Stimulated activated CD4-positive, alpha-beta T cell treated with anti-CD3 and anti-CD28 coated beads, Interleukin-15, amount 100 ng/mL, for 1 hour (primary cell): ENCODE measurements at regions not wholly inside any gene's neighbourhood (a gene's known extent, or its start where the extent isn't known, plus 50 kb on each side); places are given as distances from the start of the nearest gene placed in this dataset.
"Not testable (repeated sequence)": the region's sequence is repeated elsewhere in the genome, so short reads cannot be mapped to it uniquely, and the experiment has no call there.

ENCODE experiments used
- DNase-seq, 2 donors: peaks; one replicate each; pipeline ENCODE4 v3.0.0-alpha.2; 2020; ENCODE audit warnings: low read depth in 1 of 2, low spot score in 1 of 2

DNA sequence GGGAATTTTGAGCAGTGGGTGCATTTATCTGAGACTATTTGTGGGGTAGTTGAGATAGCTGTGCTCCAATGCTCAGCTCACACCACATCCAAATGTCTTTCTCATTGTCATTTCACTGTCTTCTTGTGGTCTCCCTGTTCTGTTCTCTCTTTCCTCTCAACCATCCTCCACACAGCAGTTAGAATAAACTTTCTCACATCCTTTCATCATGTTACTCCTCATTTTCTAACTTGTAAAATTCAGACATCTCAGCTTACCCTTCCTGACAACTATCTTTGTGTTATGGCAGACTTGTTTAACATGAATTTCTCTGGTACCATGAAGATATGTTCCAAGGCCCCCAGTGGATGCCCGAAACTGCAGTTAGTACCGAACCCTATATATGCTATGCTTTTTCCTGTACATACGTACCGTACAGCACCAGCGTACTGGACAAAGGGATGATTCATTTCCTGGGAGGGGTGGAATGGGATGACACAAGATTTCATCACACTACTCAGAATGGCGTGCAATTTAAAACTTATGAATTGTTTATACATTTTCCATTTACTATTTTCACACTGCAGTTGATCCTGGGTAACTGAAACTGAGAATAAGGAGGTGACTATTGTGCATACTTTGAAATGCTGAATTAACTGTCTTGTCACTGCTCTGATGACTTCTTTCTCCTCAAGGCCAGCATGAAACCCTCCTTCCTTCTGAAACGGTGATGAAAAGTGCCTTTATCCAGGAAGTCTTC, 177.1 kb upstream of the SLC38A2 start:
- no peak for DNase-seq

DNA sequence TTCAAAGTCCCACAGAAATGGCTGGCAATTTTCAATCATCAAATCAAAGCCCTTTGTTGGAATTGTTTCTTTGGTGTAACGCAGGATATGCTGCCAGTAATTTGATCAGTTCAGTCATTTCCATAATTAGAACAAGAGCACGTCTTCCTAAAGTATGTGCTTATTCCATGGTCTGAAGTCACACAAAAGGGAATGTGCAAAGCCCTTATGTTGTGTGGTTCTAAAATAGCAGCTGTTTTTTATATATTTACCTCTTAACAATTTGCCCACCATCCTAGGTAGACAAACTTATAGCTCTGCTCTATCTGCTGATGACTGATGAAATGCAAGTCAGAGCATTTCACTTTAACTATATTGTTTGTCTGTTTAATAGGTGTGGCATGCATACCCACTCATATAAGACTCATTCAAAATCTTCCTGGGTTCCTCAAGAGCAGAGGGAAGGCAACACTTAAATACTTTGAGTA, 176.1 kb upstream of the SLC38A2 start:
- no peak for DNase-seq

GRCh38 chr12:46547421-46548354, 175.1 kb upstream of the SLC38A2 start:
- DNase-seq: no peak

DNA sequence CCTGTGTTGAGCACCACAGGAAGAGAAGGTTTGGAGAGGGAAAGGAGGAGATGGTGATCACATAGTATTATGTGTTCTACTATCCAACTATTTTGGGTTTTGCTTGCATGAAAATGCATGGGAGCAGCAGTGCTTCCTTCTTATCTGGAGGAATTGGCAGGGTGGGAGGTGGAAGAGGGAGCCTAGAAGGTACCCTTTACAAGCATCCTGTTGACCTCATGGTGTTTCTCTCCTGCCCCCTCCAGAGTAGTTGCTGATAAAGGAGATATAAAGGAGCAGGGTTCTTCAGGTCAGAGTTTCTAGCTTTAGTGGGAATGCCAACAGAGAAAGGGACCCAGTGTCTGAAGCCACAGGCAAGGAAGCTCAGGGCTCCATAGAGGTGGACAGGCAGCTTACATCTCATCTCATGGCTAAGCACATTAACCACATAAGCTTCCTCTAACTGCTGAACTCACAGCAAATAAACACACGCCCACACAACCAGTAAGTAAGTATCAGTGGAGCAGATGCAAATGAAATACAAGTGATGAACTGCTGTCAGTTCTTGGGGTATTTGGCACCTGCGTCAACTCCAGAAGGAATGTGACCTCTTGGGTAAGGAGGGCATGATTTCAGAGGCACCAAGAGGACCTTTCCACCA, 174.2 kb upstream of the SLC38A2 start:
- DNase-seq: no peak

DNA sequence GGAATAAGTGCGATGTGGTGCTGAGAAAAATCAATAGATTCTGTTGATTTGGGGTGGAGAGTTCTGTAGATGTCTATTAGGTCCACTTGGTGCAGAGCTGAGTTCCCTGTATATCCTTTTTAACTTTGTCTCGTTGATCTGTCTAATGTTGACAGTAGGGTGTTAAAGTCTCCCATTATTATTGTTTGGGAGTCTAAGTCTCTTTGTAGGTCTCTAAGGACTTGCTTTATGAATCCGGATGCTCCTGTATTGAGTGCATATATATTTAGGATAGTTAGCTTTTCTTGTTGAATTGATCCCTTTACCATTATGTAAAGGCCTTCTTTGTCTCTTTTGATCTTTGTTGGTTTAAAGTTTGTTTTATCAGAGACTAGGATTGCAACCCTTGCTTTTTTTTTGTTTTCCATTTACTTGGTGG, 170.8 kb upstream of the SLC38A2 start:
- DNase-seq: not testable (repeated sequence)

DNA sequence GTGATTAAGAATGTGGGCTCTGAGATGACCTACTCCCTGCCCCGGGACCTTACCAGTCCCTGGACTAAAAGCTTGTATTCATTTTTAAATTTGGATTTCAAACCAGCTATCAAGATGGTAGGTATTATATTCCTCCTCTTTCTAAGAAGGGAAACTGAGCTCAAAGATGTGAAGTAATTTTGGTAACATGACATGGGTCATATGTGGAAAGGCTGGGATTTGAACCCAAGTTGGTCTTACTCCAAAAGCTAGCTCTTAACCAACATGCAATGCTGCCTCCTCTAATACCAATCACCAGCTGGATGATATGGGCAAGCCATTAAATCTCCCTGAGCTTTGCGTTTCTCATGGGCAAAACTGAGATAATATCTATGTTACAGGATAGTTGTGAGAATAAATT, 166.4 kb upstream of the SLC38A2 start:
- DNase-seq: no peak

DNA sequence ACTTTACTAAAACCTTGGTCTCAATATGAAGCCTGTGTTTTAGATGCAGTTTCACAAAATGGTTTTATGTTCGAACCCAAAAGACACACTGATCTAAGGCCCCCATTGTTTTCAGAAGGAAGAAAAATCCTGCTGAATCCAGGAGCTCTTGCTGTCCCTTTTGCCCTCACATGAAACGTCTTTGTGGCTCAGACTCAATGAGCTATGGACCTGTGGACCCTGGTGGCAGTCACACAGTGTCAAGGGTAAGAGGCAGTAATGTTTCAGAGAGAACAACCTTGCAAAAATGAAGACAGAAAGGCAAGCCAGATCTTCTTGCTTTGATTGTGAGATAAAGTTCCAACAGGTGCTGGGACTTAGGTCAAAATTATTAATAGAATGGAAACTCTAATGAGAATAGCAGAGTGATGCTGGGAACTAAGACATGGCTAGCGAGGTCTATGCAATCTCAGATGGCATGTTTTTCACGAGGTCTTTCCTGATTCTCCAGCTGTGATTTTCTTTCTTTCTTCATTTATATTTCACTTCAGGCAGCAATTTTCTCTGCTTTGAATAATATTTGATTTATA, 164.9 kb upstream of the SLC38A2 start:
- no peak for DNase-seq

DNA sequence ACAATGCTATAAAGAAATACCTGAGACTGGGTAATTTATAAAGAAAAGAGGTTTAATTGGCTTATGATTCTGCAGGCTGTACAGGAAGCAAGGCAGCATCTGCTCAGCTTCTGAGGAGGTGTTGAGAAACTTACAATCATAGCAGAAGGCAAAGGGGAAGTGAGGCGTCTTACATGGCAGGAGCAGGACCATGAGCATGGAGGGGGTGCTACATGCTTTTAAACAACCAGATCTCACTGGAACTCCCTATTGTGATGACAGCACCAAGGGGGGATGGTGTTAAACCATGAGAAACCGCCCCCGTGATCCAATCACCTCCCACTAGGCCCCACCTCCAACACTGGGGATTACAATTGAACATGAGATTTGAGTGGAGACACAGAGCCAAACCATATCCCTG, 163.7 kb upstream of the SLC38A2 start:
- not testable (repeated sequence) for DNase-seq

DNA sequence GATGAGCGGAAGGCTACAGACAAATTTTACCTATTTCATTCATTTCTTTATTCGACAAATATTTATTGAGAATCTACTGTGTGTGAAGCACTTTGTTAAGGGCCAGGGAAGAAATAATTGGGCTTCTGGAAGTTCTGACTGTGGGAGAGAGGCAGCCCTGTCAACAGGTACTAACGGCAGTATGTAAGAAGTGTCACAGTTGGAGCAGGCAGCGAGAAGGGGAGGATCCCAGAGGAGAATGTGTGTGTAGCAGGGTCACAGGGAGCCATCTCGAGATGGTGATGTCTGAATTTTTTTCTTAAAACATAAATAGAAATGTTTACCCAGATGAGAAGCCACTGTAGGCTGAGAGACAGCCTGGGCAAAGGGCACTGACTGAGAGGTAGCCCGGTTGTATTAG, 163.3 kb upstream of the SLC38A2 start:
- no peak for DNase-seq

DNA sequence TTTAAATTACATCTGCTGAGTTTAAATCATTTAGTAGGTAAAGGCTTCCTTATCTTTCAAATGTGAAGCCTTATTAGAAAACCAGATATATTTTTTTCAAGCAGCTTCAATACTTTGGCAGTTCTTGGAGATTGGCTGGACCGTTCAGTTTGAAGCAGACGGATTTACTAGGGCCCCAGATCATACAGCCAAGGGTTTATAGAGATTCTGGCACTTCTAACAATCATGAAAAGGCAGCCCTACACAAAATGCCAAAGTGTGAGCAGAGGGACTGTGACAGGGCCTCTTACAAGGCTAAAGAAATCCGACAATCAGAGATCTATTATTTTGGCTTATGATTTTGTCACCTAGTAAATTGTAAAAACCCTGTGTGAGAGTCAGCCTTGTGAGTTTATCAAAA, 162.8 kb upstream of the SLC38A2 start:
- no peak for DNase-seq

DNA sequence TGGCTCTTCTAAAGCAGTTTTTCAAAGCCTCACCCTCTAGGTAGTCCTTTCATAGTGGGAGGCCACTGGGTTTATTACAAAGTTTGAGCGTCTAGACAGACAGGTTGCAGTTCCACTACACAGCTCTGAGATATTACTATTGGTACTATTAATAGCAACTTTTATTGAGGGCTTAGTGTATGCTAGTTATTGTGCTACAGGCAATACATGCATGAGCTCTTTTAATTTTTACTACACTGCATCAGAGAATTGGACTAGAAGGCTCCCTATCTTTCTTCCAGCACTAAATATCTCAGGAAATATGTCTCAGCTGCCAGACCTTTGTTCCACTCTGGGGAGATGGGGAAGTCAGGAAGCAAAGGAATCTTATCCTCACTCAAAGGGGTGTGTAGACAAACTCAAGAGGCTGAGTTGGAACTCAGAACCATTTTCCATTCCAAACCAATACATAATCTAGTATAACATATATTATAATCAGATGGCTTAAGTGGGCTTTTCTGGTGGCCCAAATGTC, 161.8 kb upstream of the SLC38A2 start:
- DNase-seq: no peak

DNA sequence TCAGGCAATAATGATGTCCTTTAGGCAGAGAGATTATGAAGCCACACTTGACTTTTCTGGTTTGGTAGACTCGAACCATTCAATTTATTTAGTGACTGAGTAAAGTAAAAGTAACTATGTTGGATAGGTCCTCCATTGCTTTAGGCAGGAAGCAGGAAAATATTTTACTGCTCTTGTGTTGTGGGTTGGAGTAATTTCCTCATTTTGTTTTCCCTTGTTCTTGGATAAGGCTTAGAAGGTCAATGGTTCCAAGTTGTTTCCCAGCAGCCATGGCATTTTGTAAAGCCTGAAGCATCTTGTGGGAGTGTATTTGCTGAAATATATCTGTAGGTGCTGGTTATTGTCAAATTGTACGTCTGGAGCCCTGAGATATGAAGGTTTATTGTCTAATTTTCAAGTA, 161.2 kb upstream of the SLC38A2 start:
- DNase-seq: no peak

GRCh38 chr12:46531804-46532203, 159.2 kb upstream of the SLC38A2 start:
- no peak for DNase-seq

- DNase-seq: no peak
Measured at GRCh38 chr12:46531059-46531785, 158.6 kb upstream of the SLC38A2 start.

- DNase-seq: no peak
Measured at GRCh38 chr12:46530373-46531056, 157.9 kb upstream of the SLC38A2 start.

DNA sequence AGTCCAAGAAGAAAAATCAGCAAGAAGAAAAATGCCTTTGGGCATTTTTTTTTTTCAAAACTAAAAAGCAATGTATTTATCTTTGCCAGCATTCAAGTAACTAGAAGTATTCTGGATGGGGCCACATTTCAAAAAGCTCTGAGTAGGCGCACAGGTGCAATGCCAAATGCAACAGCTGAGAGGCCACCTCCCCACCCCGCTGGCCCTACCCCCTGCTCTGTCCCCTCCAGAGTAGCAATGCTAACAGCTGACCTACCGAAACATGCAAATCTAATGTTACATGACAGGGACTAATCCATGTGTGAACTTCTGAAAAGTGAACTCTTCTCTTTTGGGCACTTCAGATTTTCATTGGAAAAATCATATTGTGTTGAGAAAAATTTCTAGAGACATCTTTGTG, 153.7 kb upstream of the SLC38A2 start:
- no peak for DNase-seq

GRCh38 chr12:46524778-46525177, 152.2 kb upstream of the SLC38A2 start:
- DNase-seq: no peak

GRCh38 chr12:46523863-46524770, 151.5 kb upstream of the SLC38A2 start:
- DNase-seq: no peak

DNA sequence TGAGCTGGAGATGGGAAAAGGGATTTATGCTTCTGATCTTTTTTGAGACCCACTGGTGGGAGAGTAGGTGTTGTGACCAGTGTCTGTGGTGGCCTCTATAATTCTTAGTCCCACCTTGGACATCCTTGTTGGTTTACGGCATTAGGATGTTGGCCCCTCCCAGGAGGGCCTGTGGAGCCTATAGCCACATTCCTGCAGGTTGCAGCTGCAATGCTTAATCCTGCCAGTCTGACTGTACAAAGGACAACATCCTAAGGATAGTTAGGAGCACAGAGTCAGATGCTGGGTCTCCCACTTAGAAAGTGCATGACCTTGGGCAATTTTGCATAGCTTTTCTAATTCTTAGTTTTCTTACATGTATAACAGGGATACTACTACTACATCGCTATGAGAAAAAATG, 150.9 kb upstream of the SLC38A2 start:
- DNase-seq: no peak
